ENCODE measurements at regions not wholly inside any gene's neighbourhood (a gene's known extent, or its start where the extent isn't known, plus 50 kb on each side); places are given as distances from the start of the nearest gene placed in this dataset.

GRCh38 chr20:63101781-63102720, 95.3 kb upstream of the BHLHE23 start:
- DNase-seq (ENCODE audit: low spot score) (no peak), ATAC-seq (peak; percentile 71)

- ATAC-seq (no peak), DNase-seq (ENCODE audit: low spot score) (no peak)
Observed at GRCh38 chr20:63100926-63101699, 94.3 kb upstream of the BHLHE23 start.

GRCh38 chr20:63100174-63100925, 93.6 kb upstream of the BHLHE23 start:
- no peak for ATAC-seq
- DNase-seq (ENCODE audit: low spot score): no peak

GRCh38 chr20:63099456-63100173, 92.9 kb upstream of the BHLHE23 start:
- peak; percentile 26 for DNase-seq (ENCODE audit: low spot score)
- ATAC-seq: no peak

- no peak for DNase-seq (ENCODE audit: low spot score)
- ATAC-seq: no peak
Observed at GRCh38 chr20:63098195-63098810, 91.5 kb upstream of the BHLHE23 start.

GRCh38 chr20:63097336-63097831, 90.6 kb upstream of the BHLHE23 start:
- no peak for ATAC-seq
- peak; percentile 35 for DNase-seq (ENCODE audit: low spot score)

- no peak for ATAC-seq
- peak; percentile 33 for DNase-seq (ENCODE audit: low spot score)
Observed at GRCh38 chr20:63096681-63097335, 90.0 kb upstream of the BHLHE23 start.

- DNase-seq (ENCODE audit: low spot score) (peak; percentile 34), ATAC-seq (no peak)
Observed at GRCh38 chr20:63095718-63096654, 89.2 kb upstream of the BHLHE23 start.

GRCh38 chr20:63094767-63095499, 88.2 kb upstream of the BHLHE23 start:
- no peak for ATAC-seq
- no peak for DNase-seq (ENCODE audit: low spot score)

GRCh38 chr20:63093966-63094766, 87.4 kb upstream of the BHLHE23 start:
- peak; percentile 31 for DNase-seq (ENCODE audit: low spot score)
- no peak for ATAC-seq

- ATAC-seq (no peak), DNase-seq (ENCODE audit: low spot score) (no peak)
Observed at GRCh38 chr20:63092660-63093215, 86.0 kb upstream of the BHLHE23 start.

GRCh38 chr20:63091901-63092659, 85.3 kb upstream of the BHLHE23 start:
- DNase-seq (ENCODE audit: low spot score): peak; percentile 39
- ATAC-seq: no peak

- DNase-seq (ENCODE audit: low spot score): peak; percentile 30
- ATAC-seq: no peak
Observed at GRCh38 chr20:63090682-63091571, 84.2 kb upstream of the BHLHE23 start.

- ATAC-seq (no peak), DNase-seq (ENCODE audit: low spot score) (peak; percentile 18)
Observed at GRCh38 chr20:63090052-63090451, 83.3 kb upstream of the BHLHE23 start.

All from left lobe of liver (tissue), 2 donors.